ENCODE measurements at regions not wholly inside any gene's neighbourhood (a gene's known extent, or its start where the extent isn't known, plus 50 kb on each side); places are given as distances from the start of the nearest gene placed in this dataset.
"Not testable (repeated sequence)": the region's sequence is repeated elsewhere in the genome, so short reads cannot be mapped to it uniquely, and the experiment has no call there.

- TF ChIP-seq CTCF (conservative IDR thresholded peaks at IDR 0.05; ENCODE audit: low read length); EZH2phosphoT487 (IDR thresholded peaks at IDR 0.05; ENCODE audit: borderline replicate concordance, low read depth, low read length): not testable (repeated sequence)
Observed at GRCh38 chr4:78717712-78718111, 58.4 kb upstream of the BMP2K start.
